ENCODE measurements at regions not wholly inside any gene's neighbourhood (a gene's known extent, or its start where the extent isn't known, plus 50 kb on each side); places are given as distances from the start of the nearest gene placed in this dataset.
"Not testable (repeated sequence)": the region's sequence is repeated elsewhere in the genome, so short reads cannot be mapped to it uniquely, and the experiment has no call there.

DNA sequence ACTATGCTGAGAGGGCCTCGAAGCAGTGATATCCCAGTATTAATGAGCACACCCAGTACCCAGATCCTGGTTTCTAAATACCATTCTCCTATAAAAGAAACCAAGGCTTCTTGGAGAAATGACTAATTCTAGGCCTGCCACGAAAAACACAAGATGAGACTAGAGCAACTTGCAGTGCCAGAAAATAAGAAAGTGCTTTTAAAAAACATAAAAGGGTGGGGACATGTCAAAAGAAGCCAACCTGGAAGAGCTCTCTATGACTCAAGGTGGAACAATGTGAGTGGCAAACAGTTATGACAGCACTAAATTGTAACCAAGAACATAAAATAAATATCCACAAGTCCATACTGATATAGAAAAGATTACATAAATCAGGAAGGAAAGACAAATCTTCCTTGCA is 153.2 kb upstream of the KCNJ18 start:
- H3K4me3 ChIP-seq (ENCODE audit: low read depth in 1 of 2, low read length in 2 of 2) = no peak overlapping the region
- no peak overlapping the region for H3K27ac ChIP-seq (ENCODE audit: low read depth, low read length)
- no peaks in the 10 kb centered on the region for H3K4me1 ChIP-seq (ENCODE audit: insufficient read depth, low read length)
- no peak overlapping the region for H3K9ac ChIP-seq (ENCODE audit: low read length)
- H3K36me3 ChIP-seq (ENCODE audit: insufficient read depth, low read length) = peaks cover 15% of the 10 kb centered on the region
- no peaks in the 10 kb centered on the region for H3K27me3 ChIP-seq (ENCODE audit: control insufficient read depth in 1 of 2, insufficient read depth in 2 of 2, low read length in 2 of 2)
- H3K9me3 ChIP-seq (ENCODE audit: low read length) = no peaks in the 10 kb centered on the region

- Histone ChIP-seq H3K36me3 (ENCODE audit: insufficient read depth, low read length) (peaks cover 6% of the 10 kb centered on the region), H3K27ac (ENCODE audit: low read depth, low read length) (no peak overlapping the region), H3K9ac (ENCODE audit: low read length) (no peak overlapping the region), H3K4me1 (ENCODE audit: insufficient read depth, low read length) (no peaks in the 10 kb centered on the region), H3K9me3 (ENCODE audit: low read length) (no peaks in the 10 kb centered on the region), H3K4me3 (ENCODE audit: low read depth in 1 of 2, low read length in 2 of 2) (no peak overlapping the region), H3K27me3 (ENCODE audit: control insufficient read depth in 1 of 2, insufficient read depth in 2 of 2, low read length in 2 of 2) (no peaks in the 10 kb centered on the region)
These were observed 151.8 kb upstream of the KCNJ18 start for GRCh38 chr17:21540502-21540901.

- Histone ChIP-seq H3K36me3 (ENCODE audit: insufficient read depth, low read length) (peaks cover 6% of the 10 kb centered on the region), H3K9ac (ENCODE audit: low read length) (no peak overlapping the region), H3K4me3 (ENCODE audit: low read depth in 1 of 2, low read length in 2 of 2) (no peak overlapping the region), H3K27ac (ENCODE audit: low read depth, low read length) (no peak overlapping the region), H3K9me3 (ENCODE audit: low read length) (no peaks in the 10 kb centered on the region), H3K27me3 (ENCODE audit: control insufficient read depth in 1 of 2, insufficient read depth in 2 of 2, low read length in 2 of 2) (no peaks in the 10 kb centered on the region), H3K4me1 (ENCODE audit: insufficient read depth, low read length) (no peaks in the 10 kb centered on the region)
These were observed 150.3 kb upstream of the KCNJ18 start for GRCh38 chr17:21542070-21542469.

- H3K36me3 ChIP-seq (ENCODE audit: insufficient read depth, low read length) = peaks cover 6% of the 10 kb centered on the region
- H3K27ac ChIP-seq (ENCODE audit: low read depth, low read length) = no peak overlapping the region
- no peaks in the 10 kb centered on the region for H3K27me3 ChIP-seq (ENCODE audit: control insufficient read depth in 1 of 2, insufficient read depth in 2 of 2, low read length in 2 of 2)
- H3K4me1 ChIP-seq (ENCODE audit: insufficient read depth, low read length) = no peaks in the 10 kb centered on the region
- H3K9me3 ChIP-seq (ENCODE audit: low read length) = no peaks in the 10 kb centered on the region
- H3K4me3 ChIP-seq (ENCODE audit: low read depth in 1 of 2, low read length in 2 of 2) = no peak overlapping the region
- no peak overlapping the region for H3K9ac ChIP-seq (ENCODE audit: low read length)
These were observed 149.3 kb upstream of the KCNJ18 start for GRCh38 chr17:21542991-21543390.

DNA sequence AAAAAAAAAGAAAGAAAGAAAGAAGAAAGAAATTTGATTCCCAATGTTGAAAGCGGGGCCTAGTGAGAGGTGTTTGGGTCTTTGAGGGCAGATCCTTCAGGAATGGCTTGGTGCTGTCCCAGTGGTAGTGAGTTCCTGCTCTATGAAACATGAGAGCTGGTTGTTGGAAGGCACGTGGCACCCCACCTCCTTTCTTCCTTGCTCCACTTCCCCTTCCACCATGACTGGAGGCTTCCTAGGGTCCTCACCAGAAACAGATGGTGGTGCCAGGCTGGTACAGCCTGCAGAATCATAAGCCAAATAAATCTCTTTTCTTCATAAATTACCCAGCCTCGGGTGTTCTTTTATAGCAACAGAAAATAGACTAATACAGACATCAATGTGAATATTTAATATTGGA is 147.3 kb upstream of the KCNJ18 start:
- Histone ChIP-seq H3K9ac (ENCODE audit: low read length) (no peak overlapping the region), H3K4me1 (ENCODE audit: insufficient read depth, low read length) (peaks cover 14% of the 10 kb centered on the region), H3K9me3 (ENCODE audit: low read length) (no peaks in the 10 kb centered on the region), H3K27ac (ENCODE audit: low read depth, low read length) (no peak overlapping the region), H3K27me3 (ENCODE audit: control insufficient read depth in 1 of 2, insufficient read depth in 2 of 2, low read length in 2 of 2) (no peaks in the 10 kb centered on the region), H3K36me3 (ENCODE audit: insufficient read depth, low read length) (peaks cover 6% of the 10 kb centered on the region), H3K4me3 (ENCODE audit: low read depth in 1 of 2, low read length in 2 of 2) (no peak overlapping the region)

GRCh38 chr17:21548236-21548635 is 144.1 kb upstream of the KCNJ18 start:
- Histone ChIP-seq H3K27ac (ENCODE audit: low read depth, low read length) (no peak overlapping the region), H3K36me3 (ENCODE audit: insufficient read depth, low read length) (no peaks in the 10 kb centered on the region)

DNA sequence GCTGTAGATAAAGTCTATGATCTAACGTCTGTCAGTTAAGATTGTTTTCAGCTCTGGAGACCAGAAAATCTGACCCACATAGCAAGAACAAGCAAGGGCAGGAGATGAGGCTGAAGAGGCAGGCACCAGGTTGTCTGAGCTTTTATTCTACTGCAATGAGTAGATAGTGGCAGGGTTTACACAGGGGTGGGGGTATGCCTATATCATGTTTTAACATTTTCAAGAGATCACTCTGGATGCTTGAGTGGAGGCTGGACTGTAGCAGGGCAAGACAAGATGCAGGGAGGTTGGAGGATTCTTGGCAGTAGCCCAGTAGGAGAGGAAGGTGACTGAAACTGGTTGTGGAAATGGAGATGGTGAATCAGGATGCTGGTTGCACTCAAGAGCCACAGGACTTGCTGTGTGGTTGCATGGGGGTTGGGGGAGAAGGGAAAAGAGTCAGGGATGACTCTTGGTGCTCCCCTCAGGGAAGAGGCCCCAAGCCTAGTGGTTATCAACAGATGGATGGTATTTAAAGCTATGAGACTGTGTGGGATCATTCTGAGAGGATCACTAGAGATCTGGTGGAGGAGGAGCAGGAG is 143.1 kb upstream of the KCNJ18 start:
- peaks cover 27% of the 10 kb centered on the region for H3K4me1 ChIP-seq (ENCODE audit: insufficient read depth, low read length)
- H3K36me3 ChIP-seq (ENCODE audit: insufficient read depth, low read length) = no peaks in the 10 kb centered on the region
- H3K9me3 ChIP-seq (ENCODE audit: low read length) = no peaks in the 10 kb centered on the region
- no peak overlapping the region for H3K27ac ChIP-seq (ENCODE audit: low read depth, low read length)
- no peaks in the 10 kb centered on the region for H3K27me3 ChIP-seq (ENCODE audit: control insufficient read depth in 1 of 2, insufficient read depth in 2 of 2, low read length in 2 of 2)
- no peak overlapping the region for H3K9ac ChIP-seq (ENCODE audit: low read length)
- peak overlapping the region in 1 of 2 donors; percentile 78 for H3K4me3 ChIP-seq (ENCODE audit: low read depth in 1 of 2, low read length in 2 of 2)

More at GRCh38 chr17:21548236-21548635, 144.1 kb upstream of the KCNJ18 start:
- H3K27me3 ChIP-seq (ENCODE audit: control insufficient read depth in 1 of 2, insufficient read depth in 2 of 2, low read length in 2 of 2) = no peaks in the 10 kb centered on the region
- peaks cover 27% of the 10 kb centered on the region for H3K4me1 ChIP-seq (ENCODE audit: insufficient read depth, low read length)
- no peak overlapping the region for H3K9ac ChIP-seq (ENCODE audit: low read length)
- H3K9me3 ChIP-seq (ENCODE audit: low read length) = no peaks in the 10 kb centered on the region
- no peak overlapping the region for H3K4me3 ChIP-seq (ENCODE audit: low read depth in 1 of 2, low read length in 2 of 2)

DNA sequence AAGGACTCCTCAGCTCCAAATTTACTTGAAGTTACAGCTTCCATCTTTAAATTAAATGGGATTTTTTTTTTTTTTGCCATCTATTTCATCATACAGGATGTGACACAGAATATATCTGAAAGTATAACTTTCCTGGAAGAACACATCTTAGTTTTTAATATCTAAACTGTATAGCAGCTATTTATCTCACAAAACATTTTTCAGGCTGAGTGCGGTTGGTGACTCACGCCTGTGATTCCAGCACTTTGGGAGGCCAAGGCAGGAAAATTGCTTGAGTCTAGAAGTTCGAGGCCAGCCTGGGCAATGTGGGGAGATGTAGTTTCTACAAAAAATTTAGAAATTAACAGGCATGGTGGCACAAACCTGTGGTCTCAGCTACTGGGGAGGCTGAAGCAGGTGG is 142.3 kb upstream of the KCNJ18 start:
- not testable (repeated sequence) for H3K9me3 ChIP-seq (ENCODE audit: low read length); H3K9ac ChIP-seq (ENCODE audit: low read length); H3K27ac ChIP-seq (ENCODE audit: low read depth, low read length); H3K36me3 ChIP-seq (ENCODE audit: insufficient read depth, low read length); H3K27me3 ChIP-seq (ENCODE audit: control insufficient read depth in 1 of 2, insufficient read depth in 2 of 2, low read length in 2 of 2)
- peaks cover 27% of the 10 kb centered on the region for H3K4me1 ChIP-seq (ENCODE audit: insufficient read depth, low read length)
- H3K4me3 ChIP-seq (ENCODE audit: low read depth in 1 of 2, low read length in 2 of 2) = peak overlapping the region in 1 of 2 donors; percentile 78

GRCh38 chr17:21551081-21551881 is 141.0 kb upstream of the KCNJ18 start:
- Histone ChIP-seq H3K27ac (ENCODE audit: low read depth, low read length) (peak overlapping the region; percentile 94), H3K4me3 (ENCODE audit: low read depth in 1 of 2, low read length in 2 of 2) (peak overlapping the region; percentile 67 to 78), H3K4me1 (ENCODE audit: insufficient read depth, low read length) (peaks cover 27% of the 10 kb centered on the region), H3K9ac (ENCODE audit: low read length) (peak overlapping the region; percentile 2), H3K9me3 (ENCODE audit: low read length) (no peaks in the 10 kb centered on the region), H3K36me3 (ENCODE audit: insufficient read depth, low read length) (no peaks in the 10 kb centered on the region), H3K27me3 (ENCODE audit: control insufficient read depth in 1 of 2, insufficient read depth in 2 of 2, low read length in 2 of 2) (no peaks in the 10 kb centered on the region)

GRCh38 chr17:21558921-21559320 is 133.4 kb upstream of the KCNJ18 start:
- not testable (repeated sequence) for H3K27ac ChIP-seq (ENCODE audit: low read depth, low read length); H3K4me3 ChIP-seq (ENCODE audit: low read depth in 1 of 2, low read length in 2 of 2); H3K36me3 ChIP-seq (ENCODE audit: insufficient read depth, low read length); H3K4me1 ChIP-seq (ENCODE audit: insufficient read depth, low read length); H3K27me3 ChIP-seq (ENCODE audit: control insufficient read depth in 1 of 2, insufficient read depth in 2 of 2, low read length in 2 of 2); H3K9me3 ChIP-seq (ENCODE audit: low read length); H3K9ac ChIP-seq (ENCODE audit: low read length)

DNA sequence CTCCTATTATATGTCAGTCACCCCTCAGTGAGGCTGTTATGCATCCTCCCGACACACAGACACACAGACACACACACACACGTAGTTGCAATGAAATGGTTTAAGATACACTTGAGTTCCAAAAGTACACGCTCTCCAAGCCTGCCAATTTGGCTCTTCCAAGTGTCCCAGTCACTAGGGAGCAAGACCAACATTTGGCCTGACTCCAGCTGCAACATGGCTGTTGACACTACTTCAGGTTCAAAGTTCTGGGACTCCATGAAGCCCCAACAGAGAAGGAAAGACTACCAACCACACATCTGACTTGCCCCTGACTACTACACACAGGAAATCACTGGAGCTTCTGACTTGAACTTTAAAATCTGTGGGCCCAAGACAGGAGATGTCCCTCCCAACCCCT is 128.1 kb upstream of the KCNJ18 start:
- Histone ChIP-seq H3K36me3 (ENCODE audit: insufficient read depth, low read length) (no peaks in the 10 kb centered on the region), H3K4me3 (ENCODE audit: low read depth in 1 of 2, low read length in 2 of 2) (no peak overlapping the region), H3K9ac (ENCODE audit: low read length) (no peak overlapping the region), H3K27me3 (ENCODE audit: control insufficient read depth in 1 of 2, insufficient read depth in 2 of 2, low read length in 2 of 2) (no peaks in the 10 kb centered on the region), H3K9me3 (ENCODE audit: low read length) (no peaks in the 10 kb centered on the region), H3K27ac (ENCODE audit: low read depth, low read length) (no peak overlapping the region), H3K4me1 (ENCODE audit: insufficient read depth, low read length) (no peaks in the 10 kb centered on the region)

GRCh38 chr17:21564757-21565156 is 127.6 kb upstream of the KCNJ18 start:
- not testable (repeated sequence) for H3K27me3 ChIP-seq (ENCODE audit: control insufficient read depth in 1 of 2, insufficient read depth in 2 of 2, low read length in 2 of 2); H3K9me3 ChIP-seq (ENCODE audit: low read length); H3K27ac ChIP-seq (ENCODE audit: low read depth, low read length); H3K9ac ChIP-seq (ENCODE audit: low read length); H3K36me3 ChIP-seq (ENCODE audit: insufficient read depth, low read length); H3K4me1 ChIP-seq (ENCODE audit: insufficient read depth, low read length); H3K4me3 ChIP-seq (ENCODE audit: low read depth in 1 of 2, low read length in 2 of 2)
